ENCODE measurements at regions not wholly inside any gene's neighbourhood (a gene's known extent, or its start where the extent isn't known, plus 50 kb on each side); places are given as distances from the start of the nearest gene placed in this dataset.

GRCh38 chr16:59698346-59699020 is 964.4 kb upstream of the GOT2 start:
- Mint-ChIP-seq H3K4me1 (no peaks in the 10 kb centered on the region), H3K4me3 (no peak overlapping the region)

GRCh38 chr16:59697761-59698160 is 963.6 kb upstream of the GOT2 start:
- intact Hi-C loops (cut with micrococcal nuclease), result no loop called here
- no peaks in the 10 kb centered on the region for H3K4me1 Mint-ChIP-seq
- H3K9me3 Mint-ChIP-seq, result peaks cover 3% of the 10 kb centered on the region
- ATAC-seq (ENCODE audit: low read depth), result no peak
- no peaks in the 10 kb centered on the region for H3K36me3 Mint-ChIP-seq (ENCODE audit: low read depth)
- H3K4me3 Mint-ChIP-seq, result no peak overlapping the region
- no peak overlapping the region for H3K27ac Mint-ChIP-seq
- no peaks in the 10 kb centered on the region for H3K27me3 Mint-ChIP-seq
- DNase-seq, result no peak
- ChIA-PET POLR2A (no interaction called here), CTCF (no interaction called here)
- no peak for TF ChIP-seq CTCF (IDR thresholded peaks at IDR 0.05)

More at GRCh38 chr16:59698346-59699020, 964.4 kb upstream of the GOT2 start:
- CTCF ChIA-PET, result no interaction called here
- ATAC-seq (ENCODE audit: low read depth) (no peak), DNase-seq (no peak)
- TF ChIP-seq CTCF (IDR thresholded peaks at IDR 0.05), result no peak
- no peak overlapping the region for H3K27ac Mint-ChIP-seq
- H3K9me3 Mint-ChIP-seq, result peaks cover 3% of the 10 kb centered on the region
- POLR2A ChIA-PET, result no interaction called here
- no peaks in the 10 kb centered on the region for H3K27me3 Mint-ChIP-seq
- intact Hi-C loops (cut with micrococcal nuclease), result no loop called here
- no peaks in the 10 kb centered on the region for H3K36me3 Mint-ChIP-seq (ENCODE audit: low read depth)

- Mint-ChIP-seq H3K36me3 (ENCODE audit: low read depth) (no peaks in the 10 kb centered on the region), H3K27ac (no peak overlapping the region), H3K4me1 (no peaks in the 10 kb centered on the region), H3K9me3 (peaks cover 3% of the 10 kb centered on the region), H3K4me3 (no peak overlapping the region), H3K27me3 (no peaks in the 10 kb centered on the region)
- DNase-seq (no peak), ATAC-seq (ENCODE audit: low read depth) (no peak)
- intact Hi-C loops (cut with micrococcal nuclease), result no loop called here
- CTCF ChIA-PET, result no interaction called here
- no peak for TF ChIP-seq CTCF (IDR thresholded peaks at IDR 0.05)
- POLR2A ChIA-PET, result no interaction called here
These were observed 963.1 kb upstream of the GOT2 start for GRCh38 chr16:59697236-59697635.

- Mint-ChIP-seq H3K4me3 (no peak overlapping the region), H3K9me3 (peaks cover 5% of the 10 kb centered on the region)
- POLR2A ChIA-PET, result no interaction called here
These were observed 962.4 kb upstream of the GOT2 start for GRCh38 chr16:59696495-59696894.

GRCh38 chr16:59690216-59690615 is 956.1 kb upstream of the GOT2 start:
- Mint-ChIP-seq H3K4me1 (no peaks in the 10 kb centered on the region), H3K27ac (no peak overlapping the region), H3K27me3 (no peaks in the 10 kb centered on the region), H3K36me3 (ENCODE audit: low read depth) (no peaks in the 10 kb centered on the region), H3K4me3 (no peak overlapping the region), H3K9me3 (peaks cover 9% of the 10 kb centered on the region)
- TF ChIP-seq CTCF (IDR thresholded peaks at IDR 0.05), result no peak
- ChIA-PET POLR2A (no interaction called here), CTCF (no interaction called here)
- ATAC-seq (ENCODE audit: low read depth), result no peak
- intact Hi-C loops (cut with micrococcal nuclease), result no loop called here
- DNase-seq, result no peak

More at GRCh38 chr16:59696495-59696894, 962.4 kb upstream of the GOT2 start:
- CTCF ChIA-PET, result no interaction called here
- Mint-ChIP-seq H3K27me3 (no peaks in the 10 kb centered on the region), H3K36me3 (ENCODE audit: low read depth) (no peaks in the 10 kb centered on the region), H3K4me1 (no peaks in the 10 kb centered on the region), H3K27ac (no peak overlapping the region)
- TF ChIP-seq CTCF (IDR thresholded peaks at IDR 0.05), result no peak
- ATAC-seq (ENCODE audit: low read depth), result no peak
- intact Hi-C loops (cut with micrococcal nuclease), result no loop called here
- no peak for DNase-seq
